ENCODE measurements at regions not wholly inside any gene's neighbourhood (a gene's known extent, or its start where the extent isn't known, plus 50 kb on each side); places are given as distances from the start of the nearest gene placed in this dataset.

GRCh38 chr3:20849975-20850374 lies 664.0 kb upstream of the SGO1 start:
- no peak for TF ChIP-seq CTCF (conservative IDR thresholded peaks at IDR 0.05; ENCODE audit: low read depth, low read length)
- TF ChIP-seq MXI1 (IDR thresholded peaks at IDR 0.05; ENCODE audit: borderline replicate concordance, low read depth, low read length): no peak
- TF ChIP-seq, protein P1, sequence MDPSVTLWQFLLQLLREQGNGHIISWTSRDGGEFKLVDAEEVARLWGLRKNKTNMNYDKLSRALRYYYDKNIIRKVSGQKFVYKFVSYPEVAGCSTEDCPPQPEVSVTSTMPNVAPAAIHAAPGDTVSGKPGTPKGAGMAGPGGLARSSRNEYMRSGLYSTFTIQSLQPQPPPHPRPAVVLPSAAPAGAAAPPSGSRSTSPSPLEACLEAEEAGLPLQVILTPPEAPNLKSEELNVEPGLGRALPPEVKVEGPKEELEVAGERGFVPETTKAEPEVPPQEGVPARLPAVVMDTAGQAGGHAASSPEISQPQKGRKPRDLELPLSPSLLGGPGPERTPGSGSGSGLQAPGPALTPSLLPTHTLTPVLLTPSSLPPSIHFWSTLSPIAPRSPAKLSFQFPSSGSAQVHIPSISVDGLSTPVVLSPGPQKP (IDR thresholded peaks at IDR 0.05; ENCODE audit: borderline replicate concordance, low read depth, low read length): no peak
- no peak for TF ChIP-seq POLR2A (IDR thresholded peaks at IDR 0.05; ENCODE audit: low read depth, low read length)
- TF ChIP-seq USF2 (IDR thresholded peaks at IDR 0.05; ENCODE audit: low read depth, low read length): no peak
- TF ChIP-seq MAFK (IDR thresholded peaks at IDR 0.05; ENCODE audit: low read depth, low read length): no peak
- TF ChIP-seq CEBPB (IDR thresholded peaks at IDR 0.05; ENCODE audit: low read depth, low read length): no peak
- TF ChIP-seq CHD1 (IDR thresholded peaks at IDR 0.05; ENCODE audit: low read depth, low read length): no peak
- no peak for TF ChIP-seq FOS (IDR thresholded peaks at IDR 0.05; ENCODE audit: low read depth, low read length)
- no peak for TF ChIP-seq SMC3 (IDR thresholded peaks at IDR 0.05; ENCODE audit: low read depth, low read length)
- TF ChIP-seq RAD21 (IDR thresholded peaks at IDR 0.05; ENCODE audit: low read length): no peak
